B cell (primary cell): ENCODE measurements at regions not wholly inside any gene's neighbourhood (a gene's known extent, or its start where the extent isn't known, plus 50 kb on each side); places are given as distances from the start of the nearest gene placed in this dataset.
"Not testable (repeated sequence)": the region's sequence is repeated elsewhere in the genome, so short reads cannot be mapped to it uniquely, and the experiment has no call there.

Source experiments
- ATAC-seq: fragments of 200-7000 bp; cut with Tn5 transposase; one replicate; pipeline ENCODE4 v1.10.0; 2021; ENCODE audit warnings: low read depth, mild to moderate bottlenecking, moderate number of reproducible peaks, moderate library complexity
- CTCF ChIA-PET: fragments of 350-600 bp; sonication (Branson Sonifier 250); formaldehyde crosslinking; loops from one replicate; lab custom pipeline; 2021; ENCODE audit warnings: antibody characterized with exemption, inconsistent platforms; lab: Charles Lee
- POLR2A ChIA-PET: fragments of 350-600 bp; sonication (Branson Sonifier 250); formaldehyde crosslinking; loops from one replicate; lab custom pipeline; 2021; ENCODE audit warnings: antibody characterized with exemption; lab: Charles Lee
- DNase-seq: peaks from one replicate; pipeline ENCODE4 v3.0.0; 2013
- H2AFZ ChIP-seq: 2 replicates; pipeline ENCODE4 v1.6.1; 2012; ENCODE audit warnings: mild to moderate bottlenecking, low read depth, low read length; ENCODE audit not compliant: insufficient read depth, poor library complexity, severe bottlenecking
- H3K27ac ChIP-seq, 2 donors: 1 replicate in 1 of 2; 2 replicates in 1 of 2; pipeline ENCODE4 v1.5.1; 2012 to 2013; ENCODE audit warnings: low read length in 2 of 2, mild to moderate bottlenecking in 2 of 2, moderate library complexity in 1 of 2
- H3K27me3 ChIP-seq, 4 experiments: fragments of 200-600 bp in 1 of 4; sonication (generic) in 1 of 4; replicated peaks in 1 of 4; 1 replicate in 2 of 4; 2 replicates in 2 of 4; pipeline versions ENCODE4 v1.6.1 to v1.7.0; 2013 to 2016; ENCODE audit warnings: low read length in 3 of 4, mild to moderate bottlenecking in 2 of 4, mixed read lengths in 1 of 4, moderate library complexity in 1 of 4; ENCODE audit not compliant: insufficient read depth in 4 of 4, control insufficient read depth in 3 of 4; ENCODE audit errors: control extremely low read depth in 1 of 4
- H3K36me3 ChIP-seq, 2 experiments: replicated peaks in 1 of 2; 1 replicate in 1 of 2; 2 replicates in 1 of 2; pipeline versions ENCODE4 v1.6.1 to v1.7.1; 2013; ENCODE audit warnings: low read length in 1 of 2; ENCODE audit not compliant: insufficient read depth in 2 of 2, control insufficient read depth in 1 of 2; ENCODE audit errors: control extremely low read depth in 1 of 2, extremely low read depth in 1 of 2
- H3K4me1 ChIP-seq, 2 donors: fragments of 200-600 bp in 1 of 2; sonication (generic) in 1 of 2; 1 replicate in 1 of 2; 2 replicates in 1 of 2; pipeline versions ENCODE4 v1.5.1 to v1.6.1; 2013 to 2017; ENCODE audit warnings: low read length in 2 of 2; ENCODE audit not compliant: control insufficient read depth in 2 of 2, insufficient read depth in 2 of 2
- H3K4me2 ChIP-seq: replicated peaks from 2 replicates; pipeline ENCODE3; 2012; ENCODE audit warnings: mild to moderate bottlenecking, low read depth, low read length; ENCODE audit not compliant: poor library complexity, severe bottlenecking
- H3K4me3 ChIP-seq, 5 experiments: fragments of 200-600 bp in 1 of 5; sonication (generic) in 1 of 5; 1 replicate in 3 of 5; 2 replicates in 2 of 5; pipeline versions ENCODE4 v1.5.1 to v1.7.0; 2011 to 2016; ENCODE audit warnings: low read length in 4 of 5, mild to moderate bottlenecking in 4 of 5, low read depth in 2 of 5, control low read depth in 1 of 5, moderate library complexity in 1 of 5; ENCODE audit not compliant: insufficient read depth in 1 of 5; ENCODE audit errors: control extremely low read depth in 1 of 5, extremely low read depth in 1 of 5
- H3K79me2 ChIP-seq: fragments of 200-600 bp; sonication (generic); one replicate; pipeline ENCODE4 v1.6.0; 2016; ENCODE audit warnings: low read length; ENCODE audit not compliant: control insufficient read depth, insufficient read depth
- H3K9ac ChIP-seq: fragments of 200-600 bp; sonication (generic); 2 replicates; pipeline ENCODE4 v1.6.1; 2017; ENCODE audit warnings: mild to moderate bottlenecking, low read length, moderate library complexity
- H3K9me3 ChIP-seq, 3 donors: one replicate each; pipeline versions ENCODE4 v1.6.1 to v1.7.1; 2013; ENCODE audit warnings: low read length in 2 of 3; ENCODE audit not compliant: control insufficient read depth in 2 of 3, insufficient read depth in 1 of 3; ENCODE audit errors: control extremely low read depth in 1 of 3
- H4K20me1 ChIP-seq: 2 replicates; pipeline ENCODE4 v1.6.0; 2012; ENCODE audit warnings: mild to moderate bottlenecking, low read length; ENCODE audit not compliant: insufficient read depth, control insufficient read depth, poor library complexity, severe bottlenecking
- H3K27ac Mint-ChIP-seq: one replicate; pipeline ENCODE4 v1.8.0; 2021; ENCODE audit warnings: mixed read lengths
- H3K27me3 Mint-ChIP-seq: one replicate; pipeline ENCODE4 v1.8.0; 2021; ENCODE audit warnings: mixed read lengths
- H3K4me1 Mint-ChIP-seq: one replicate; pipeline ENCODE4 v1.8.0; 2021; ENCODE audit warnings: mixed read lengths
- H3K4me3 Mint-ChIP-seq: one replicate; pipeline ENCODE4 v1.8.0; 2021; ENCODE audit warnings: mixed read lengths
- H3K9me3 Mint-ChIP-seq: one replicate; pipeline ENCODE4 v1.8.0; 2022; ENCODE audit warnings: mixed read lengths; ENCODE audit not compliant: insufficient read depth
- WGBS: methylation state at CpG from one replicate; pipeline ENCODE4 v1.1.5; 2013; ENCODE audit warnings: missing lambda C conversion rate; ENCODE audit not compliant: insufficient coverage; 5-methylcytosine and 5-hydroxymethylcytosine counted together
- intact Hi-C: fragments of 100-400 bp; cut with micrococcal nuclease; formaldehyde crosslinking; loops from one replicate; pipeline ENCODE4 v1.10.0; 2022

DNA sequence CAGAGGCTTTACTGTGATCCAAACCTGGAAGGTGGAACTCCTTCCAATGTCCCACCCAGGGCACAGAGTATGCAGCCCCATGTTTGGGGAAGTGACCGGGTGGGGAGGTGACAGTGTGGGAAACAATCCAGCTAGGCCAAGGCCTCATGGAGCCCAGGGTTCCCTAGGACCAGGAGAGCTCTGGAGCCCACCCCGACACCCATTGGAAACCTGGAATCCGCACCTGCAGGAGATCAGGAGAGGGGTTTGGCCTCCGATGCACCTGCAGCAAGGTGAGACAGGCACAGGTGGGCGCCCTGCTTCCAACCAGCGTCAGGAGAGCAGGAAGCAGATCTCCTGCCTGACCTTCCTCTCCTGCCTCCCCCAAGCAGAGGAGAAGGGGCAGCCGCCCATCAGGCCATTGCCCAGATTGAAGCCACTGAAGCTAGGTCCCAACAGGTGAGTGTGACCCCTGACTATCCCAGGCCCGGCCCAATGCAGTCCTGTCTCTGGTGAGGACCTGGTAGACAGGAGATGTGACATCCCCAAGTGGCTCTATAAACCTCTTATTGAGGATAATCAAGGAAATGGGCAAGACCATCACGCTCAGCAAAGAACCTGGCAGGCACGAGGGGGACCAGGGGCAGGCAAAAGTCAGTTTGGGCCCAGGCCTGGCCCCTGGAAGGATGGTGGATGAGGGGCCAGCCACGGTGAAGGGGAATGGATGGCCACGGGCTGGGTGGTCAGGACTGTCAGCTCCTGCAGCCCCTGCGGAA lies 53.1 kb upstream of the CSPG4 start:
- H4K20me1 ChIP-seq, H3K27me3 Mint-ChIP-seq, H3K36me3 ChIP-seq, CTCF ChIA-PET, DNase-seq, ATAC-seq, H3K27ac Mint-ChIP-seq, H3K27me3 ChIP-seq, H3K9me3 Mint-ChIP-seq, H3K9ac ChIP-seq, H2AFZ ChIP-seq, intact Hi-C loops, H3K4me1 ChIP-seq, H3K79me2 ChIP-seq, H3K27ac ChIP-seq, H3K4me3 ChIP-seq, H3K9me3 ChIP-seq, H3K4me1 Mint-ChIP-seq, H3K4me3 Mint-ChIP-seq, POLR2A ChIA-PET, H3K4me2 ChIP-seq: not testable (repeated sequence)
- 92% methylated on average over 9 of the region's 13 CpGs for WGBS

DNA sequence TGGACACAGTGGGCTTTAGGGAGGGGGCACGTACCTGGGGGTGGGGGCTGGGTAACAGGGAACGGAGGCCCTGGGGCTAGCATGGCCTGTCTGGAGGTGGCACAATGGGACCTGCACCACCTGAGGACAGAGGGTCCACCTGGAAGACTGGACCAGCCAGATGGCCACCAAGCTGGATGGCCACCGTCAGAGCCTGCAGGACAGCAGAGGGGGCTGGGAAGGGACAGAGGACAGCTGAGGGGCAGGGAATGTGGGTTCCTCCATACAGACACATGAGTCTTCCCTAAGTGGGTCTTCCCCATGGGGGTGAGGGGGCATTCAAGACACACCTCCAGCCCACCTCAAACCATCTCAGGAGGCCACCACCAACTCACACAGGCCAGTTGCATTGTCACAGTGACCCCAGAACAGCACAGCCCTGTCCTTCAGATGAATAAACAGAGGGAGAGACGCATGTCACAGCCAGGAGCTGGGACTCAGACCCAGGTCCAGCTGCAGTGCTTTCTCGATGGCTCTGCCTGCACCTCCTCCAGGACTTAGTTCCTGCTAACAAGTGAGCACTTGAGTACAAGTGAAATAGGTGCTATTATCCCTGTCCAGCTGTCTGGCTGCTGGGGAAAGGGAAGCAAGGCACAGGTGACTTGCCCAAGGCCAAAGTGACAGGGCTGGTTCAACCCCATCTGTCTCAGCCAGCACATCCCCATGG lies 52.4 kb upstream of the CSPG4 start:
- H3K27ac ChIP-seq: not testable (repeated sequence)

DNA sequence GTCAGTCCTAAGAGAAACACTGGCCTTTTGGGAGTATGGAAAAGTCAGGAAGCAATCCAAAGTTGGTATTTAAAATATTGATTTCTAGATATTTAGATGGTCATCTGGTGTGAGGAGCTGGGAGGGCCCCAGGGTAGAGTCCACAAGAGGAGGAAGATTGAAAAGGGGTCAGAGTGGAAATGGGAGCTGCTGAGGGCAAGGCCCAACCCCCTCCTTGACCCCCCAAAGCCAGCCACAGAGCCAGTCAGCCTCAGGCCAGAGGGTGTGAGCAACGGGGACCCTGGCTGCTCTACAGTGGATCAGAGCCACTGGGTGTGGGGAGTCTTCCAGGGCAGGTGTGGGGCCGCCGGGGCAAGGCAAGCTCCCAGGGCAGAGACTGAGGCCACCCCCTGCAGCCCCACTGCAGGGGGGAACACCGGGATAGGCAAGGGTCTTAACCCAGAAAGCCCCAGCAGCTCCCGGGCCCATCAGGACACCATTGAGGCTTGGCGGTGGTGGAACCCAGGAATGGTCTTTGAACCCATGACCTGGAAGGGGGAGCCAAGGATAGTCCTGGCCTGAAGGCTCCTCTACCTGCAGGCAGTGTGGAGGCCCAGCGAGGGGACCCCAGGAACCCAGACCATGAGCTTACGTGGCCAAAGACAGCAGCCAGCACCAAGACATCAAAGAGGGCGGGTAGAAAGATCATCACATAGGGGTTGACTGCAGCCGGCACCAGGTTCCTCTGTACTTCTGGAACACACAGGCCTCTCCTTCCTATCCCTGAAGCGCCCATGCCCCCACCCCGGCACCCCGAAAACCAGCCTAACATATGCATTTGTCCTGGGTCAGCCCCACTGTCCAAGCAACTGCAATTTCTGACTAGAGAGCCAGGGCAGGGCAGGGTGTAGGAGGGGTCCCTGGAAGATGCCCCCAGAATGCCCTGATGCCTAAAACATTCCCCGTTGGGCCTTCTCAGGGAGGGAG lies 51.3 kb upstream of the CSPG4 start:
- H4K20me1 ChIP-seq, H3K9ac ChIP-seq, DNase-seq, H3K36me3 ChIP-seq, POLR2A ChIA-PET, H3K27ac ChIP-seq, H3K27me3 Mint-ChIP-seq, H3K4me1 ChIP-seq, H2AFZ ChIP-seq, H3K4me3 ChIP-seq, intact Hi-C loops, H3K4me3 Mint-ChIP-seq, ATAC-seq, H3K4me1 Mint-ChIP-seq, H3K9me3 ChIP-seq, H3K4me2 ChIP-seq, H3K27me3 ChIP-seq, CTCF ChIA-PET, H3K79me2 ChIP-seq, H3K9me3 Mint-ChIP-seq, H3K27ac Mint-ChIP-seq: not testable (repeated sequence)
- WGBS: 96% methylated on average over 5 of the region's 14 CpGs

More for the DNA sequence above, 52.4 kb upstream of the CSPG4 start:
- H3K9ac ChIP-seq, H3K79me2 ChIP-seq, H3K4me3 Mint-ChIP-seq, H3K9me3 Mint-ChIP-seq, H3K4me1 ChIP-seq, H3K9me3 ChIP-seq, H3K27me3 ChIP-seq, H3K4me2 ChIP-seq, H3K36me3 ChIP-seq, CTCF ChIA-PET, ATAC-seq, DNase-seq, H4K20me1 ChIP-seq, H3K4me3 ChIP-seq, intact Hi-C loops, H2AFZ ChIP-seq, H3K4me1 Mint-ChIP-seq, H3K27me3 Mint-ChIP-seq, H3K27ac Mint-ChIP-seq, POLR2A ChIA-PET: not testable (repeated sequence)
- WGBS: 100% methylated on average over 3 of the region's 5 CpGs
